ENCODE measurements at regions not wholly inside any gene's neighbourhood (a gene's known extent, or its start where the extent isn't known, plus 50 kb on each side); places are given as distances from the start of the nearest gene placed in this dataset.

GRCh38 chr2:16475586-16475985, 190.0 kb downstream of the CYRIA start:
- TF ChIP-seq CTCF (IDR thresholded peaks at IDR 0.05; ENCODE audit: low read depth, low read length) (no peak), POLR2A (IDR thresholded peaks at IDR 0.05; ENCODE audit: extremely low read depth, insufficient read length) (no peak), MAX (IDR thresholded peaks at IDR 0.05; ENCODE audit: low read depth, low read length) (no peak)

Measured in NB4 (cell line).